IMR-90 (cell line): ENCODE measurements at regions not wholly inside any gene's neighbourhood (a gene's known extent, or its start where the extent isn't known, plus 50 kb on each side); places are given as distances from the start of the nearest gene placed in this dataset.

Experiments used
- ATAC-seq: fragments of 200-7000 bp; cut with Tn5 transposase; 2 replicates; pipeline ENCODE4 v1.9.1; 2020; ENCODE audit warnings: low read depth, mild to moderate bottlenecking, moderate library complexity
- BruUV-seq: library from RNA; stranded (reverse); fragments of 400-500 nt; replicated peaks from 2 replicates; lab custom pipeline; 2021; lab: Mats Ljungman, UMichigan
- CTCF ChIA-PET: fragments of 300-600 bp; formaldehyde crosslinking; extraction: SDS; loops from one replicate; lab custom pipeline; 2021; ENCODE audit warnings: antibody characterized with exemption; lab: Yijun Ruan, JAX
- POLR2A ChIA-PET: fragments of 300-600 bp; sonication (Branson Sonifier 250); formaldehyde crosslinking; loops from one replicate; lab custom pipeline; 2022; ENCODE audit warnings: antibody characterized with exemption; ENCODE audit not compliant: unreplicated experiment; lab: Charles Lee
- DNase-seq: peaks from one replicate; pipeline ENCODE4 v3.0.0; 2013
- H2AFZ ChIP-seq: replicated peaks from 2 replicates; pipeline ENCODE3; 2013; ENCODE audit warnings: low read length, mild to moderate bottlenecking; ENCODE audit not compliant: poor library complexity
- H2AK5ac ChIP-seq: 2 replicates; pipeline ENCODE4 v1.6.1; 2013; ENCODE audit warnings: low read depth, low read length, inconsistent platforms
- H2AK9ac ChIP-seq: replicated peaks from 2 replicates; pipeline ENCODE3; 2013; ENCODE audit warnings: mild to moderate bottlenecking, low read depth, low read length, moderate library complexity; ENCODE audit not compliant: poor library complexity
- H2BK120ac ChIP-seq: 2 replicates; pipeline ENCODE4 v1.6.1; 2013; ENCODE audit warnings: low read depth, low read length, inconsistent platforms
- H2BK15ac ChIP-seq: 3 replicates; pipeline ENCODE4 v1.6.1; 2013; ENCODE audit warnings: low read depth, low read length, inconsistent platforms
- H2BK20ac ChIP-seq: 2 replicates; pipeline ENCODE4 v1.6.1; 2013; ENCODE audit warnings: low read depth, mild to moderate bottlenecking, inconsistent platforms, low read length, moderate library complexity
- H2BK5ac ChIP-seq: 2 replicates; pipeline ENCODE4 v1.6.1; 2013; ENCODE audit warnings: mild to moderate bottlenecking, low read depth, low read length, inconsistent platforms; ENCODE audit not compliant: poor library complexity, severe bottlenecking
- H3K14ac ChIP-seq: replicated peaks from 2 replicates; pipeline ENCODE4 v1.6.1; 2013; ENCODE audit warnings: low read depth, low read length, inconsistent platforms
- H3K18ac ChIP-seq: 2 replicates; pipeline ENCODE4 v1.6.1; 2013; ENCODE audit warnings: low read depth, low read length, control low read depth
- H3K23ac ChIP-seq: 2 replicates; pipeline ENCODE4 v1.6.1; 2013; ENCODE audit warnings: low read depth, low read length, inconsistent platforms
- H3K27ac ChIP-seq: 2 replicates; pipeline ENCODE4 v1.5.1; 2013; ENCODE audit warnings: mild to moderate bottlenecking, control low read depth, low read length; ENCODE audit not compliant: insufficient read depth
- H3K27me3 ChIP-seq: 2 replicates; pipeline ENCODE4 v1.6.1; 2013; ENCODE audit warnings: low read length; ENCODE audit not compliant: control insufficient read depth, insufficient read depth
- H3K36me3 ChIP-seq: 2 replicates; pipeline ENCODE4 v1.6.1; 2013; ENCODE audit warnings: low read length, mixed read lengths; ENCODE audit not compliant: control insufficient read depth, insufficient read depth
- H3K4ac ChIP-seq: 2 replicates; pipeline ENCODE4 v1.6.1; 2013; ENCODE audit warnings: low read depth, low read length, inconsistent platforms
- H3K4me1 ChIP-seq: 2 replicates; pipeline ENCODE4 v1.6.1; 2013; ENCODE audit warnings: low read length, mixed read lengths; ENCODE audit not compliant: control insufficient read depth, insufficient read depth
- H3K4me2 ChIP-seq: 2 replicates; pipeline ENCODE4 v1.6.1; 2013; ENCODE audit warnings: low read depth, mild to moderate bottlenecking, control low read depth, low read length, moderate library complexity
- H3K4me3 ChIP-seq: 2 replicates; pipeline ENCODE4 v1.5.1; 2013; ENCODE audit warnings: low read depth, mild to moderate bottlenecking, control low read depth, low read length, moderate library complexity; ENCODE audit not compliant: insufficient read depth
- H3K56ac ChIP-seq: 2 replicates; pipeline ENCODE4 v1.6.1; 2013; ENCODE audit warnings: low read length, inconsistent platforms; ENCODE audit not compliant: insufficient read depth; ENCODE audit errors: extremely low read depth
- H3K79me1 ChIP-seq, 2 experiments: 2 replicates each; pipeline ENCODE4 v1.6.1; 2013; ENCODE audit warnings: low read length in 2 of 2, inconsistent platforms in 1 of 2, low read depth in 1 of 2
- H3K9ac ChIP-seq: 2 replicates; pipeline ENCODE4 v1.6.1; 2013; ENCODE audit warnings: low read depth, low read length, control low read depth
- H3K9me1 ChIP-seq: 2 replicates; pipeline ENCODE4 v1.6.1; 2013; ENCODE audit warnings: low read length, inconsistent platforms; ENCODE audit not compliant: insufficient read depth
- H3K9me3 ChIP-seq: 2 replicates; pipeline ENCODE4 v1.6.1; 2013; ENCODE audit warnings: low read length; ENCODE audit not compliant: control insufficient read depth, insufficient read depth
- H4K20me1 ChIP-seq: 2 replicates; pipeline ENCODE4 v1.6.1; 2013; ENCODE audit warnings: low read length, inconsistent platforms; ENCODE audit not compliant: insufficient read depth
- H4K5ac ChIP-seq: 2 replicates; pipeline ENCODE4 v1.6.1; 2013; ENCODE audit warnings: mild to moderate bottlenecking, low read depth, low read length, control low read depth
- H4K8ac ChIP-seq, 2 experiments: 2 replicates each; pipeline ENCODE4 v1.6.1; 2013; ENCODE audit warnings: low read depth in 2 of 2, low read length in 2 of 2, control low read depth in 1 of 2, inconsistent platforms in 1 of 2
- H4K91ac ChIP-seq: 2 replicates; pipeline ENCODE4 v1.6.1; 2013; ENCODE audit warnings: low read depth, low read length, inconsistent platforms; ENCODE audit not compliant: insufficient read depth
- CEBPB ChIP-seq: IDR thresholded peaks from 2 replicates; pipeline ENCODE4 v1.6.1; 2012; ENCODE audit warnings: low read depth, low read length, improper control_type of control experiment
- CHD1 ChIP-seq: IDR thresholded peaks from 2 replicates; pipeline ENCODE4 v1.6.1; 2012; ENCODE audit warnings: low read depth, low read length, improper control_type of control experiment
- WGBS, 2 experiments: methylation state at CpG; one replicate each; pipeline versions ENCODE4 v1.1.5 to v1.1.7; 2013; ENCODE audit warnings: missing lambda C conversion rate in 2 of 2; ENCODE audit not compliant: insufficient read length in 1 of 2; ENCODE audit errors: extremely low coverage in 2 of 2; 5-methylcytosine and 5-hydroxymethylcytosine counted together
- dilution Hi-C: fragments of 300-500 bp; cut with HindIII; formaldehyde crosslinking; loops from one replicate; pipeline ENCODE4 v1.14.3; 2018; ENCODE audit warnings: low sequenced_read_pairs; ENCODE audit not compliant: unreplicated experiment
- in situ Hi-C: fragments of 300-500 bp; cut with MboI; formaldehyde crosslinking; loops from 3 replicates; pipeline ENCODE4 v1.14.3; 2019; ENCODE audit warnings: low sequenced_read_pairs, inconsistent platforms, mixed read lengths
- intact Hi-C: fragments of 100-400 bp; cut with micrococcal nuclease; formaldehyde crosslinking; loops from 2 replicates; pipeline ENCODE4 v1.10.0; 2022

GRCh38 chr21:38661197-38661871 lies 144.4 kb upstream of the ETS2 start:
- Histone ChIP-seq H3K9ac (no peak overlapping the region), H2BK120ac (no peak overlapping the region), H3K27me3 (peaks cover 77% of the 10 kb centered on the region), H3K4me2 (peak overlapping the region; percentile 80), H2AK5ac (no peak overlapping the region), H3K4me3 (peak overlapping the region; percentile 26; the same call in 1 of the 2 replicates), H2AK9ac (no peak overlapping the region), H2BK20ac (no peak overlapping the region), H2AFZ (peak overlapping the region; percentile 77), H3K9me1 (no peaks in the 10 kb centered on the region), H3K56ac (no peak overlapping the region), H3K23ac (no peak overlapping the region), H4K5ac (no peak overlapping the region), H2BK15ac (no peak overlapping the region), H3K79me1 (no peaks in the 10 kb centered on the region), H4K20me1 (0 out of 2 replicates have a peak, but pooled peaks cover 4% of the 10 kb centered on the region), H4K8ac (no peak overlapping the region), H3K9me3 (peaks cover 6% of the 10 kb centered on the region), H3K27ac (no peak overlapping the region), H3K14ac (no peak overlapping the region), H3K4ac (no peak overlapping the region), H3K4me1 (peaks cover 5% of the 10 kb centered on the region; the same call in 1 of the 2 replicates), H3K18ac (no peak overlapping the region), H4K91ac (no peak overlapping the region), H3K36me3 (no peaks in the 10 kb centered on the region), H2BK5ac (no peak overlapping the region)
- POLR2A ChIA-PET, result interaction anchor here (0.7 kb wide), 1 partner anchor 36 kb away, joined by 5 read pairs; no protein-coding TSS in a partner anchor
- CTCF ChIA-PET, result interaction anchor here (1.1 kb wide), 1 partner anchor 477 kb away, joined by 5 read pairs; no protein-coding TSS in a partner anchor
- dilution Hi-C loops (no loop called here), intact Hi-C loops (no loop called here), in situ Hi-C loops (no loop called here)
- no TSS peak for BruUV-seq
- ATAC-seq (peak; percentile 40), DNase-seq (no peak)
- TF ChIP-seq CHD1 (no peak), CEBPB (0 out of 2 replicates have a peak, but pooled peaks have one; percentile 14)
- WGBS, 2 experiments, result 0% methylated on average over 34 of the region's 61 CpGs; no CpG with 5 or more reads in 1 of the 2 experiments
